Prostate gland (tissue), 2 donors: ENCODE measurements at regions not wholly inside any gene's neighbourhood (a gene's known extent, or its start where the extent isn't known, plus 50 kb on each side); places are given as distances from the start of the nearest gene placed in this dataset.

Source experiments
- DNase-seq: peaks from one replicate; pipeline ENCODE4 v3.0.0-alpha.2; 2019; ENCODE audit warnings: low spot score
- H3K27ac ChIP-seq, 2 donors: fragments of 200-600 bp; sonication (generic); 2 replicates each; pipeline ENCODE4 v1.5.1; 2017 to 2019
- H3K27me3 ChIP-seq: fragments of 200-600 bp; sonication (generic); replicated peaks from 2 replicates; pipeline ENCODE4 v1.5.1; 2019; ENCODE audit not compliant: insufficient read depth
- H3K36me3 ChIP-seq, 2 donors: fragments of 200-600 bp; sonication (generic); 1 replicate in 1 of 2; 2 replicates in 1 of 2; pipeline versions ENCODE4 v1.5.1 to v1.8.1; 2017 to 2019
- H3K4me1 ChIP-seq: fragments of 200-600 bp; sonication (generic); replicated peaks from 2 replicates; pipeline ENCODE4 v1.5.1; 2019
- H3K4me3 ChIP-seq, 2 donors: fragments of 200-600 bp; sonication (generic); 2 replicates each; pipeline ENCODE4 v1.5.1; 2017 to 2019
- H3K9me3 ChIP-seq: fragments of 200-600 bp; sonication (generic); 2 replicates; pipeline ENCODE4 v1.5.1; 2017
- POLR2A ChIP-seq: fragments of 450-650 bp; IDR thresholded peaks from one replicate; pipeline ENCODE4 v1.6.1; 2016; ENCODE audit warnings: antibody characterized with exemption, mild to moderate bottlenecking
- POLR2AphosphoS5 ChIP-seq: sonication (generic); formaldehyde crosslinking; IDR thresholded peaks from one replicate; pipeline ENCODE4 v1.6.1; 2017; ENCODE audit warnings: antibody characterized with exemption
- WGBS: methylation state at CpG from one replicate; pipeline ENCODE4 v1.1.5; 2018; 5-methylcytosine and 5-hydroxymethylcytosine counted together
- intact Hi-C: fragments of 100-400 bp; cut with DNase I; formaldehyde crosslinking; loops from one replicate; pipeline ENCODE4 v1.14.2; 2022
- TF ChIP-seq, protein P1 (sequence below), 4 experiments: fragments of 200-600 bp in 2 of 4; fragments of 450-650 bp in 2 of 4; sonication (generic) in 2 of 4; IDR thresholded peaks; 1 replicate in 3 of 4; 2 replicates in 1 of 4; pipeline ENCODE4 v1.5.1; 2016 to 2019; ENCODE audit warnings: antibody characterized with exemption in 4 of 4, mild to moderate bottlenecking in 2 of 4, moderate library complexity in 2 of 4

DNA sequence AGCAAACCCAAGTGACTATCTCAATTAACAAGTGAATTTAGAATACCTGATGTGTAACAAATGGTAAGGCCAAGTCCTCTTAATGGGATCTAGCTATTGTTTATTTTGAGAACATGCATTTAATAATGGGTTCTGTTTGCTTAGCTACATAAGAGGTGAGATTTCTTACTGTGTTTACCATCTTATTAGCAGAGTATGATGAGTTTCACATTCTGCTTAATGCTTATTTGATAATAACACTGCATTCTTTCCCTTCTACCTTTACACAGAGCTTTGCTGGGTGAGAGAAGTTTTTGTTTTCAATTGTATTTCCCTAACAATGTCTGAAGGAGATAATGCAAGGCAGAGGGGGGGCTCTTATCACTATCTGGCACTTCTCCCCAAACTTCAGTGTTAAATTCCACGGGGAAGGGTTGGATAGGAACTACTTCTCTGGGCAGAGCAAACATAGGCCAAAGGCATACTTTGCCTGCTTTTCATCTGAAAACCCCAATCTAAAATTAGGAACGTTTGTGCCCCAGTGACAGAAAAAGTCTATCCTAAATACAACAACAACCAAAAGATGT is 129.0 kb upstream of the ATXN7L3B start:
- WGBS: 35% methylated on average over 2 of the region's 2 CpGs
- no peak for DNase-seq
- intact Hi-C loops: no loop called here

DNA sequence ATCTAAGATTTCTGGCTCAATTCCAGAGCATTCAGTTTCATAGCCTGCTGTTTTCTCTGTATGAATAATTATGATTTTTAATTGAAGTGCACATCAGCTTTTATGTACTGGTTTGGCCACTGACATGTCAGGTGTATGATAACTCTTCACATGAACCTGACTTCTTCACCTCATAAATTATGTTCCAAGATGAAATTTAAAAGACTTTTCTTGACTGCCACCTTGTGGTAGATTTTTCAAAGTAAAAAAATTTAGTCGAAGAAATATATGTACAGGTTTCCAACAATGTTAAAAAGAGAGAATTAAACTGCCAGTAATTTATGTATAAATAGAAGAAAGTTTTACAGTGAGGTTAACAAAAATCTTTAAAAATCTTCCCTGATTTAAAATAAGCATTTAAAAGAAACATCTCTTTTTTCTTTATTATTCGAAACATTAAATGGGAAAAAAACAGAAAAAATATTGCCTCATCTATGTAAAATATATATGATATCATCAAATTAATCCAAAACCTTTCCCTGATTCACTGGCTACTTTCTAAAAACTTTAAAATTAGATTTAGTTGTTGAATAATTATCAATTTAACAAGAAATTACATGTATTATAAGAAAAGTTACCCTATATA is 124.9 kb upstream of the ATXN7L3B start:
- Histone ChIP-seq H3K27ac (no peak overlapping the region), H3K36me3 (no peaks in the 10 kb centered on the region), H3K27me3 (no peaks in the 10 kb centered on the region), H3K9me3 (no peaks in the 10 kb centered on the region), H3K4me1 (no peaks in the 10 kb centered on the region), H3K4me3 (no peak overlapping the region)
- DNase-seq: no peak
- TF ChIP-seq, protein P1, sequence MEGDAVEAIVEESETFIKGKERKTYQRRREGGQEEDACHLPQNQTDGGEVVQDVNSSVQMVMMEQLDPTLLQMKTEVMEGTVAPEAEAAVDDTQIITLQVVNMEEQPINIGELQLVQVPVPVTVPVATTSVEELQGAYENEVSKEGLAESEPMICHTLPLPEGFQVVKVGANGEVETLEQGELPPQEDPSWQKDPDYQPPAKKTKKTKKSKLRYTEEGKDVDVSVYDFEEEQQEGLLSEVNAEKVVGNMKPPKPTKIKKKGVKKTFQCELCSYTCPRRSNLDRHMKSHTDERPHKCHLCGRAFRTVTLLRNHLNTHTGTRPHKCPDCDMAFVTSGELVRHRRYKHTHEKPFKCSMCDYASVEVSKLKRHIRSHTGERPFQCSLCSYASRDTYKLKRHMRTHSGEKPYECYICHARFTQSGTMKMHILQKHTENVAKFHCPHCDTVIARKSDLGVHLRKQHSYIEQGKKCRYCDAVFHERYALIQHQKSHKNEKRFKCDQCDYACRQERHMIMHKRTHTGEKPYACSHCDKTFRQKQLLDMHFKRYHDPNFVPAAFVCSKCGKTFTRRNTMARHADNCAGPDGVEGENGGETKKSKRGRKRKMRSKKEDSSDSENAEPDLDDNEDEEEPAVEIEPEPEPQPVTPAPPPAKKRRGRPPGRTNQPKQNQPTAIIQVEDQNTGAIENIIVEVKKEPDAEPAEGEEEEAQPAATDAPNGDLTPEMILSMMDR (IDR thresholded peaks at IDR 0.05): peak; percentile 11 to 39 (median 33)
- TF ChIP-seq POLR2AphosphoS5: no peak
- intact Hi-C loops: no loop called here
- 53% methylated on average over 2 of the region's 2 CpGs for WGBS

More for the DNA sequence above, 129.0 kb upstream of the ATXN7L3B start:
- Histone ChIP-seq H3K27ac (no peak overlapping the region), H3K9me3 (no peaks in the 10 kb centered on the region), H3K36me3 (no peaks in the 10 kb centered on the region), H3K27me3 (no peaks in the 10 kb centered on the region), H3K4me3 (no peak overlapping the region), H3K4me1 (no peaks in the 10 kb centered on the region)
- TF ChIP-seq POLR2AphosphoS5 (no peak), POLR2A (no peak)

DNA sequence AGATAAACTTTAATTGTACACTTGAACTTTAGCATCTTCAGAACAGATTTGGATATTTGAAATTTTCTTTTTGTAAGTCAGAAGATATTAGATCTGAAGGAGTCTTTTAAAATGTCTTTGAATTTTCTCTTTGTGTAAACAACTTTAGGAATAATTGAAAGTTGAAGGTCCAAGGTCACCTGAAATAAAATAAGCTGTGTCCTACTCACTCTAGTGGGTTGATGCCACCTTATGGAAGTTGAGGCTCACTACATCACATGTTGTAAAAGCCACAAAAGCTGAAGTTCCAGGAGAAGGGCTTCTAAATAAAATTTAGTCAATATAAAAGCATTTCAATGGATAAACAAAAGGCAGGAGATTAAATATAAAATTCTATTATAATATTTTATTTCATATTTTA is 122.0 kb upstream of the ATXN7L3B start:
- H3K9me3 ChIP-seq: no peaks in the 10 kb centered on the region
- H3K36me3 ChIP-seq: no peaks in the 10 kb centered on the region
- no peaks in the 10 kb centered on the region for H3K27me3 ChIP-seq
- no peaks in the 10 kb centered on the region for H3K4me1 ChIP-seq
- no peak overlapping the region for H3K27ac ChIP-seq
- TF ChIP-seq POLR2AphosphoS5: no peak
- no peak for TF ChIP-seq POLR2A
- TF ChIP-seq, protein P1 (IDR thresholded peaks at IDR 0.05): peak in 1 of 4 experiments; percentile 23
- no peak for DNase-seq
- H3K4me3 ChIP-seq: no peak overlapping the region
- intact Hi-C loops: no loop called here

DNA sequence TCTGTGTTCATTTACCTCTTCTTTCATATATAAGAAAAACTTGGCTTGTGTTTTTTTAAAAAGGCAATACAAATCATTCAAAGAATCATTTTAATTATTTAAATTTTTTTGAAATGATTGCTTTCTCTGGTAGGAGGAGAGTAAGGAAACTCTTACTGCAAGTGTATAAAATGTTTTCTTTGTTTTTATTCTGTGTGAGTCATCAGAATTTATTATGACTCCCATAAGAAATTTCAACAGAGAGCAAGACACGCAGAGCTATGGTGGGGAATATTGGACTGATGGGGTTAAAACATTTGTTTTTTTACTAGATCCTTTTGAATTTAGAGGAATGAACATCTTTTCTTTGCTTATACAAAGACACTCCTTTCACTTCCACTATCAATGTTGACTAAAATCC is 119.1 kb upstream of the ATXN7L3B start:
- H3K27me3 ChIP-seq: no peaks in the 10 kb centered on the region
- TF ChIP-seq POLR2AphosphoS5 (no peak), POLR2A (no peak)
- TF ChIP-seq, protein P1 (IDR thresholded peaks at IDR 0.05): no peak
- intact Hi-C loops: no loop called here
- DNase-seq: no peak
- no peak overlapping the region for H3K27ac ChIP-seq
- H3K4me3 ChIP-seq: no peak overlapping the region
- no peaks in the 10 kb centered on the region for H3K9me3 ChIP-seq
- H3K36me3 ChIP-seq: no peaks in the 10 kb centered on the region
- 43% methylated on average over 1 of the region's 1 CpG for WGBS
- H3K4me1 ChIP-seq: no peaks in the 10 kb centered on the region

DNA sequence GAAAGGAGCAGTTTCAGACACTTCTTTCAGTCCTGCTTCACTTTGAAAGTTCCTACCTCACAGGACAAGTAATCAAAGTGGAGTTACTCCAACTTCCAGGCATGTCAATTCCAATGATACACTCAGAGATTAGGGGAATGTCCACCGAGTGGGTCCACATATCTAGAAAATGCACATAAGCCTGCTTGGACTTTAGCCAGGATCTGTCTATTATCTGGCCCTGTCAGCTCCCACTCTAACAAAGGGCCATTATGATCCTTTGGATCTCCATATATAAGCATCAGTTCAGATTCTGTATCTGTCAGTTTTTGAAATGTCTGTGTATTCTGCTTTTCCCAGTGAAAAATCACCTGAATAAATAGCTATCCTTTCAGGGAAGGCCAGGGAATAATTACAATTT is 112.9 kb upstream of the ATXN7L3B start:
- Histone ChIP-seq H3K27ac (no peak overlapping the region), H3K27me3 (no peaks in the 10 kb centered on the region), H3K4me1 (no peaks in the 10 kb centered on the region), H3K36me3 (no peaks in the 10 kb centered on the region), H3K9me3 (no peaks in the 10 kb centered on the region), H3K4me3 (no peak overlapping the region)
- no peak for TF ChIP-seq POLR2A
- TF ChIP-seq, protein P1 (IDR thresholded peaks at IDR 0.05): no peak
- 38% methylated on average over 1 of the region's 1 CpG for WGBS
- DNase-seq: no peak
- intact Hi-C loops: no loop called here
